GM13977 (cell line): ENCODE measurements at regions not wholly inside any gene's neighbourhood (a gene's known extent, or its start where the extent isn't known, plus 50 kb on each side); places are given as distances from the start of the nearest gene placed in this dataset.

ENCODE experiments used
- DNase-seq: peaks from one replicate; pipeline ENCODE4 v3.0.0; 2012; ENCODE audit warnings: low spot score
- in situ Hi-C: fragments of 300-500 bp; cut with MboI; formaldehyde crosslinking; loops from one replicate; pipeline ENCODE4 v1.12.0; 2022; ENCODE audit warnings: low sequenced_read_pairs, low pct_unique_long_range_greater_than_20kb, mixed read lengths, inconsistent platforms; ENCODE audit not compliant: unreplicated experiment
- TF ChIP-seq, protein P1 (sequence below): IDR thresholded peaks from 2 replicates; pipeline ENCODE4 v1.5.1; 2012; ENCODE audit warnings: mild to moderate bottlenecking, control low read depth; ENCODE audit not compliant: insufficient read depth; ENCODE audit errors: extremely low read depth, missing control alignments

DNA sequence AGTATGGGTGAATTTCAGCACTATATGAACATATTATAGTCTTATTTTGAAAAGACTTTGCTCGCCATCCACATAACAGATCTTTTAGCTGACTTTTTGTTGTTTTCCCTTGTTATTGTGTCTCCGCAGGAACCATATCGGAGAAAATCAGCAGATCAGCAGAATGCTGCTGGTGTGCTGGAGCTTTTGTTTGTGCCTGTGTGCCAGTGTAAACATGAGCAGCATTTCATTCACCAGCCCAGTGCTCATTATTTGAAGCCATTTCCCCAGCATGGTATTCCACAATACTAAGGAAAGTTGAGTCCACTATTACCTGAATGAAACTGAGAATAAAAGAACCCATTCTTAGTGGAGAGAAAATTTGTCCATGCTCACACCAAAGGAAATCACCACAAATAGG, 261.8 kb upstream of the ARX start:
- TF ChIP-seq, protein P1, sequence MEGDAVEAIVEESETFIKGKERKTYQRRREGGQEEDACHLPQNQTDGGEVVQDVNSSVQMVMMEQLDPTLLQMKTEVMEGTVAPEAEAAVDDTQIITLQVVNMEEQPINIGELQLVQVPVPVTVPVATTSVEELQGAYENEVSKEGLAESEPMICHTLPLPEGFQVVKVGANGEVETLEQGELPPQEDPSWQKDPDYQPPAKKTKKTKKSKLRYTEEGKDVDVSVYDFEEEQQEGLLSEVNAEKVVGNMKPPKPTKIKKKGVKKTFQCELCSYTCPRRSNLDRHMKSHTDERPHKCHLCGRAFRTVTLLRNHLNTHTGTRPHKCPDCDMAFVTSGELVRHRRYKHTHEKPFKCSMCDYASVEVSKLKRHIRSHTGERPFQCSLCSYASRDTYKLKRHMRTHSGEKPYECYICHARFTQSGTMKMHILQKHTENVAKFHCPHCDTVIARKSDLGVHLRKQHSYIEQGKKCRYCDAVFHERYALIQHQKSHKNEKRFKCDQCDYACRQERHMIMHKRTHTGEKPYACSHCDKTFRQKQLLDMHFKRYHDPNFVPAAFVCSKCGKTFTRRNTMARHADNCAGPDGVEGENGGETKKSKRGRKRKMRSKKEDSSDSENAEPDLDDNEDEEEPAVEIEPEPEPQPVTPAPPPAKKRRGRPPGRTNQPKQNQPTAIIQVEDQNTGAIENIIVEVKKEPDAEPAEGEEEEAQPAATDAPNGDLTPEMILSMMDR = no peak
- in situ Hi-C loops = no loop called here
- no peak for DNase-seq

DNA sequence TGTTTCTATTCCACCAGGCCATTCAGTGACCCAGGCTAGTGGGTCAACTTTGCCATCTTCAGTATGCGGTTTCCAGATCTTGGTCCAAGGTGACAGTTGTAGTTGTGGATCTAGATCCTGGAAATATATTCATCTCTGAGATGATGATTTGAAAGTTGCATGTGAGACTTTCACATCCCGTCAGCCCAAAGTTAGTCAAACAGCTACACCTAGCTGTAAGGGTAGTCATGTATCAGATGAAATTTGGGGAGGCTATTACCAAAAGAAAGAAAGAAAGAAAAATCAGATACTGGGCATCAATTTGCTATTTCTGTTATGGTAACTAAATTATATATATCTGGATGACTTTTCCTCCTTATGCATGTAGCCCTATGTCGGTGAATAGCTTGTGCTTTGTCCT, 259.4 kb upstream of the ARX start:
- DNase-seq = no peak
- in situ Hi-C loops = no loop called here
- TF ChIP-seq, protein P1 = no peak

DNA sequence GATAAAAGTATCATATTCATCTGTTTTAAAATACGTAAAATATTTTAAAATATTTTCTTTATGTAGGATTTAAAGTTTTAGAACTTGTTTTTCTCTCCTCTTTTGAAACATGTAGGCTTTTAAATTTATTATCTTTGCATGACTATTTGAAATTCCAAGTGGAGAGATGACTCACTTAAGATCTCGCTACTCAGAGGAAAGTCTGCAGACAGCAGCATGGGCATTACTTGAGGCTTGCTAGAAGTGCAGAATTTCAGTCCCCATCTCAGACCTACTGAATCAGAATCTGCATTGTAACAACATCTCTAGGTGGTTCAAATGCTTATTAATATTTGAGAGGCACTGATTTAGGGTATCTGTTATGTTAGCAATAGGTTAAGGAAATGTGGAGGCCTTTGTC, 225.7 kb upstream of the ARX start:
- no peak for DNase-seq
- TF ChIP-seq, protein P1 = no peak
- in situ Hi-C loops = no loop called here

DNA sequence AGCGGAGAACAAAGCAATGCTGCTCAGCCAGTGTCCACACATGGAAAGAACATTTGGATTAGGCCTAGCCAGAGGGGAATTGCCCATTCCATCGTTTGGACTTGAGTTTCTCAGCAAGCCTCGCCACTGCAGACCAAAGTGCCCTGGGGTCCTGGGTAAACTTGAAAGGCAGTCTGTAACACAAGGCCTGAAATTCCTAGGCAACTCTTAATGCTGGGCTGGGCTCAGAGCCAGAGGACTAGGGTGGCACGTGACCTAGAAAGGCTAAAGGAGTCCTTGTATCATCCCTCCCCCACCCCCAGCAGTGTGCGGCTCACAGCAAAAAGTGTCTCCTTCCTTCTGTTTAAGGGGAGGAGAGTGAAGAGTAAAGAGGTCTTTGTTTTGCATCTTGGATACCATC, 210.4 kb upstream of the ARX start:
- DNase-seq = no peak
- TF ChIP-seq, protein P1 = no peak
- in situ Hi-C loops = no loop called here

DNA sequence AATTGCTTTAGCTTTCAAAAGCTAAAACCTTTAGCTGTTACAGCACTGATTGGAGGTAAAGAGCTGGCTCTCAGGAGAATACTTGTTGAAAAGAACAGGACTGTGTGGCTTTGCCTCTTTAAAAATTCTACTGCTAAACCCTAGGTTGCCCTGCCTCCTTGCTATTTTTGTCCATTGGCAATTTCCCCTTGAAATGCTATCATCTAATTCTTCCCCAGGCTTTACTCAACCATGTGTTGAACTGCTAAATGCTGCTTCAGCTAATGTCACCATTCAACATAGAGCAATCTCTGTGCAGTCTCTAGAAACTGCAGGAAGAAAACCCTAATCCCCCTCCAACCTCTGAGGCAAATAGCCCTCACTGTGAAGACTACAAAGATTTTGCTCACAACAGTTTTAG, 203.7 kb upstream of the ARX start:
- TF ChIP-seq, protein P1 = no peak
- in situ Hi-C loops = no loop called here
- no peak for DNase-seq

DNA sequence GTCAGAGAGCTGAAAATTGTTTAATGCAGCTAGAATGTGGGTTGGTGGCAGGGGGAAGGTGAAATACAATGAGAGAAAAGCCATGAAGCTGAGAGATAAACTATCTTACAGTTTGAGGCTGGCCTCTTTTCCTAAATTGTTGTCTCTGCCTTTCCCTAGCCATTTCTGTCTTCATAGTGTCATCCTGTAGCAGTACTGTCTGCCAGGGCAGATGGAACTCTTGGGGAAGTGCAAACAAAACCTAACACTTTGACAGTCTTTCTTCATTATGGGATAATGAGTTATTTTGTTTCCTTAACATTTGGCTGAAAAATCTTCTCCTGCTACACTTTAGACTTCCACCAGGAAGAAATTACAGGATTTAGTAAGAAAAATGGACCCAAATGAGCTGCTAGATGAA, 197.8 kb upstream of the ARX start:
- in situ Hi-C loops = no loop called here
- TF ChIP-seq, protein P1 = no peak
- DNase-seq = no peak
